Fibroblast of lung (primary cell): ENCODE measurements at regions not wholly inside any gene's neighbourhood (a gene's known extent, or its start where the extent isn't known, plus 50 kb on each side); places are given as distances from the start of the nearest gene placed in this dataset.

Source experiments
- DNase-seq, 2 donors: peaks; one replicate each; pipeline versions ENCODE4 v3.0.0 to v3.0.0-alpha.2; 2010; ENCODE audit warnings: low read depth in 2 of 2
- H2AFZ ChIP-seq: 2 replicates; pipeline ENCODE4 v1.5.1; 2012; ENCODE audit warnings: low read length, control low read depth, inconsistent platforms
- H3K27ac ChIP-seq: 2 replicates; pipeline ENCODE4 v1.5.1; 2011; ENCODE audit warnings: low read length, control low read depth; ENCODE audit not compliant: insufficient read depth
- H3K27me3 ChIP-seq: 2 replicates; pipeline ENCODE4 v1.5.1; 2011; ENCODE audit warnings: mild to moderate bottlenecking, low read length; ENCODE audit not compliant: control insufficient read depth, insufficient read depth
- H3K36me3 ChIP-seq: 2 replicates; pipeline ENCODE4 v1.5.1; 2011; ENCODE audit warnings: low read length; ENCODE audit not compliant: control insufficient read depth, insufficient read depth
- H3K4me1 ChIP-seq: 2 replicates; pipeline ENCODE4 v1.5.1; 2011; ENCODE audit warnings: low read length; ENCODE audit not compliant: control insufficient read depth, insufficient read depth; ENCODE audit errors: extremely low read depth
- H3K4me2 ChIP-seq: 2 replicates; pipeline ENCODE4 v1.5.1; 2011; ENCODE audit warnings: low read length, control low read depth; ENCODE audit not compliant: insufficient read depth; ENCODE audit errors: extremely low read depth
- H3K4me3 ChIP-seq, 4 experiments: fragments of 200-600 bp in 1 of 4; sonication (generic) in 1 of 4; replicated peaks in 1 of 4; 2 replicates each; pipeline ENCODE4 v1.5.1; 2011 to 2016; ENCODE audit warnings: low read length in 4 of 4, low read depth in 3 of 4, mild to moderate bottlenecking in 3 of 4, control low read depth in 2 of 4, inconsistent platforms in 1 of 4, mixed read lengths in 1 of 4; ENCODE audit not compliant: insufficient read depth in 1 of 4; ENCODE audit errors: control extremely low read depth in 1 of 4
- H3K79me2 ChIP-seq: 2 replicates; pipeline ENCODE4 v1.5.1; 2012; ENCODE audit warnings: mild to moderate bottlenecking, low read length, inconsistent platforms; ENCODE audit not compliant: control insufficient read depth, insufficient read depth
- H3K9ac ChIP-seq: 2 replicates; pipeline ENCODE4 v1.5.1; 2011; ENCODE audit warnings: mild to moderate bottlenecking, low read length, control low read depth; ENCODE audit not compliant: insufficient read depth
- H3K9me3 ChIP-seq: 2 replicates; pipeline ENCODE4 v1.5.1; 2012; ENCODE audit warnings: low read depth, low read length; ENCODE audit not compliant: control insufficient read depth, insufficient read depth
- H4K20me1 ChIP-seq: 2 replicates; pipeline ENCODE4 v1.5.1; 2011; ENCODE audit warnings: low read length; ENCODE audit not compliant: control insufficient read depth, insufficient read depth; ENCODE audit errors: extremely low read depth
- CTCF ChIP-seq, 2 donors: IDR thresholded peaks in 1 of 2; conservative IDR thresholded peaks in 1 of 2; 1 replicate in 1 of 2; 2 replicates in 1 of 2; pipeline ENCODE4 v1.5.1; 2011 to 2012; ENCODE audit warnings: low read length in 2 of 2, control low read depth in 1 of 2, inconsistent platforms in 1 of 2, low read depth in 1 of 2, mild to moderate bottlenecking in 1 of 2
- EZH2 ChIP-seq: IDR thresholded peaks from 2 replicates; pipeline ENCODE4 v1.5.1; 2012; ENCODE audit warnings: low read length, control low read depth, mild to moderate bottlenecking; ENCODE audit errors: missing control alignments

DNA sequence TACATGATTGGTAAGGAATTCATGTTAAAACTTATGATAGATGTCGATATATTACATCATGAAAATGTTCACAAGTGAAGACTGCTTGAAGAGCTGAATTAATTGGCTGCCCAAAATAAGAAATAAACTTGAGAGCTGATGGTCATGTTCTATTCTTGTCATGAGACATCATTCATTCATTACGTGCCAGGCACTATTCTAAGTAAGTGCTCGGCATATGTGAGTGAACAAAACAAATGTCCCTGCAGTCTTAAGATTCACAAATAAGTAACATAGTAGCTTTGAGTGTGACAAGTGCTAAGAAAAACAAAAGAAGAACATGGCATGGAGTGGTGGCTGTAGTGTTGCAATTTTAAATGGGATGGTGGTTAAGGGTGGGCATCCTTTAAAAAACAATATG lies 329.3 kb downstream of the SUCLA2 start:
- Histone ChIP-seq H3K9ac (no peak overlapping the region), H2AFZ (no peak overlapping the region), H3K4me2 (no peak overlapping the region), H3K4me3 (no peak overlapping the region), H3K27ac (no peak overlapping the region), H4K20me1 (no peaks in the 10 kb centered on the region), H3K79me2 (no peaks in the 10 kb centered on the region), H3K36me3 (no peaks in the 10 kb centered on the region), H3K4me1 (peaks cover 4% of the 10 kb centered on the region), H3K27me3 (no peaks in the 10 kb centered on the region), H3K9me3 (no peaks in the 10 kb centered on the region)
- no peak for TF ChIP-seq CTCF (conservative IDR thresholded peaks at IDR 0.05 in 1 of 2, IDR thresholded peaks at IDR 0.05 in 1 of 2; ENCODE audit: low read depth in 1 of 2, low read length in 2 of 2)
- TF ChIP-seq EZH2, result no peak
- no peak for DNase-seq

DNA sequence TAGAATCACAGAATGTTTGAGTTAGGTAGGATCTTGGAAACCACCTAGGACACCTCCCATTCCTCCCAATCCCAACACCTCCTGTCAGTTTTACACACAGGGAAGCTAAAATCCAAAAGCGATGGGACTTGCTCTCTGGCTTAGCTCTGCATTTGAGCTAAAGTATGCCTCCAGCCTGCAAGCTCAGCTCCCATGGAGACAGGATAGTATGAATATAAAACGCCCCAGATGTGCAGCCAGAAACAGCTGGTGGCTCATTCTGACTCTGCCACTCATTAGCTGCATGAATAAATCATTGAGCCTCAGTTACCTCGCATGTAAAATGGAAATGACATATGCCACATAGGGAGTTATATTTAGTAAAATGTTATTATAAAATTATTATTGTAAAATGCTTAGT lies 336.0 kb downstream of the SUCLA2 start:
- TF ChIP-seq EZH2, result no peak
- no peak for TF ChIP-seq CTCF (conservative IDR thresholded peaks at IDR 0.05 in 1 of 2, IDR thresholded peaks at IDR 0.05 in 1 of 2; ENCODE audit: low read depth in 1 of 2, low read length in 2 of 2)
- Histone ChIP-seq H3K79me2 (no peaks in the 10 kb centered on the region), H3K4me2 (no peak overlapping the region), H2AFZ (no peak overlapping the region), H3K36me3 (no peaks in the 10 kb centered on the region), H4K20me1 (no peaks in the 10 kb centered on the region), H3K4me1 (no peaks in the 10 kb centered on the region), H3K4me3 (no peak overlapping the region), H3K27me3 (no peaks in the 10 kb centered on the region), H3K9me3 (no peaks in the 10 kb centered on the region), H3K9ac (no peak overlapping the region), H3K27ac (no peak overlapping the region)
- no peak for DNase-seq

- no peak overlapping the region for H3K27ac ChIP-seq
- H3K36me3 ChIP-seq, result no peaks in the 10 kb centered on the region
- no peaks in the 10 kb centered on the region for H3K27me3 ChIP-seq
- no peaks in the 10 kb centered on the region for H4K20me1 ChIP-seq
- peak; percentile 71 to 79 for DNase-seq
- H2AFZ ChIP-seq, result no peak overlapping the region
- no peak overlapping the region for H3K9ac ChIP-seq
- TF ChIP-seq CTCF (conservative IDR thresholded peaks at IDR 0.05 in 1 of 2, IDR thresholded peaks at IDR 0.05 in 1 of 2; ENCODE audit: low read depth in 1 of 2, low read length in 2 of 2) (no peak), EZH2 (no peak)
- H3K9me3 ChIP-seq, result no peaks in the 10 kb centered on the region
- H3K4me2 ChIP-seq, result no peak overlapping the region
- H3K4me1 ChIP-seq, result no peaks in the 10 kb centered on the region
- H3K4me3 ChIP-seq, result no peak overlapping the region
- H3K79me2 ChIP-seq, result no peaks in the 10 kb centered on the region
Measured at GRCh38 chr13:47661076-47661475, 340.0 kb downstream of the SUCLA2 start.
